Loucy (cell line): ENCODE measurements at regions not wholly inside any gene's neighbourhood (a gene's known extent, or its start where the extent isn't known, plus 50 kb on each side); places are given as distances from the start of the nearest gene placed in this dataset.

Experiments used
- CTCF ChIP-seq: fragments of 200-600 bp; sonication (generic); conservative IDR thresholded peaks from 2 replicates; pipeline ENCODE4 v1.5.1; 2014; ENCODE audit warnings: mild to moderate bottlenecking, antibody characterized with exemption, low read length
- EZH2phosphoT487 ChIP-seq: fragments of 200-600 bp; IDR thresholded peaks from 2 replicates; pipeline ENCODE4 v1.6.1; 2018; ENCODE audit warnings: antibody characterized with exemption, mild to moderate bottlenecking, moderate library complexity, borderline replicate concordance

DNA sequence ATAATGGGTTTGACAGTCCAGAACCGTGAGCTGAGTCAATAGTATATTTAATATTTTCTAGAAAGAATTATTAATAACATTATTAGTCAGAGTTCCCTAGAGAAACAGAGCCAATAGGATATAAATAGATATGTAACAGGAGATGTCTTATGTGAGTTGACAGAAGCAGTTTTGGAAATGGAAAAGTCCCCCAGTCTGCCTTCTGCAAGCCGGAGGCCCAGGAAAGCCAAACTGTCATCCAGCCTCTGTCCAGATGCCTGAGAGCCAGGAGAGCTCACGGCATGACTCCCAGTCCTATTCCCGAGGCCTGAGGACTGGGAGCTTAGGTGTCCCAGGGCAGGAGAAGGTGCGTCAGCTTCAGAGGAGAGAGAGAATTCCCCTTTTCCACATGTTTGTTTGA lies 286.4 kb upstream of the ADARB2 start:
- no peak for TF ChIP-seq CTCF
- TF ChIP-seq EZH2phosphoT487 = no peak
